ENCODE measurements at regions not wholly inside any gene's neighbourhood (a gene's known extent, or its start where the extent isn't known, plus 50 kb on each side); places are given as distances from the start of the nearest gene placed in this dataset.

GRCh38 chr14:34044373-34044637 is 93.4 kb upstream of the EGLN3 start (continued):
- TF ChIP-seq PRDM15 (CRISPR knock-in tag; IDR thresholded peaks at IDR 0.05) (no peak), ARID4B (CRISPR knock-in tag; IDR thresholded peaks at IDR 0.05; ENCODE audit: borderline replicate concordance) (no peak), ETV6 (CRISPR knock-in tag; IDR thresholded peaks at IDR 0.05) (no peak)

- ATAC-seq (peak; percentile 88), DNase-seq (ENCODE audit: low spot score) (no peak)
- Mint-ChIP-seq H3K36me3 (no peaks in the 10 kb centered on the region), H3K9me3 (peaks cover 7% of the 10 kb centered on the region), H3K27me3 (ENCODE audit: low read depth) (no peaks in the 10 kb centered on the region; the same call in 1 of the 2 replicates), H3K27ac (no peak overlapping the region; the same call in 1 of the 2 replicates), H3K4me1 (peaks cover 10% of the 10 kb centered on the region), H3K4me3 (no peak overlapping the region)
- CTCF ChIA-PET = interaction anchor here (1.0 kb wide), 1 partner anchor 195 kb away, joined by 4 read pairs; no protein-coding TSS in a partner anchor
- POLR2A ChIA-PET = no interaction called here
- TF ChIP-seq RORB (CRISPR knock-in tag; IDR thresholded peaks at IDR 0.05) (no peak), OVOL2 (CRISPR knock-in tag; IDR thresholded peaks at IDR 0.05; ENCODE audit: borderline replicate concordance) (no peak), PREB (CRISPR knock-in tag; IDR thresholded peaks at IDR 0.05; ENCODE audit: borderline replicate concordance) (0 out of 2 replicates have a peak, but pooled peaks have one; percentile 28), ZNF532 (CRISPR knock-in tag; IDR thresholded peaks at IDR 0.05; ENCODE audit: borderline replicate concordance) (no peak), GABPB1 (CRISPR knock-in tag; IDR thresholded peaks at IDR 0.05) (peak; percentile 96), NFYB (CRISPR knock-in tag; conservative IDR thresholded peaks at IDR 0.05; ENCODE audit: low read depth) (no peak), ZSCAN18 (CRISPR knock-in tag; IDR thresholded peaks at IDR 0.05) (no peak)
These were observed 92.9 kb upstream of the EGLN3 start for GRCh38 chr14:34043627-34044372.
